K562 (cell line): ENCODE measurements at regions not wholly inside any gene's neighbourhood (a gene's known extent, or its start where the extent isn't known, plus 50 kb on each side); places are given as distances from the start of the nearest gene placed in this dataset.

ENCODE experiments used
- ATAC-seq: fragments of 200-7000 bp; cut with Tn5 transposase; 3 replicates; pipeline ENCODE4 v1.9.1; 2020; ENCODE audit warnings: moderate library complexity
- BruUV-seq: library from RNA; stranded (reverse); fragments of 400-500 nt; replicated peaks from 2 replicates; lab custom pipeline; 2021; lab: Mats Ljungman, UMichigan
- CTCF ChIA-PET: fragments of 300-600 bp; formaldehyde crosslinking; extraction: SDS; loops from one replicate; lab custom pipeline; 2021; ENCODE audit warnings: low intra/inter-chr PET ratio; lab: Yijun Ruan, JAX
- POLR2A ChIA-PET: fragments of 300-600, 350-650 bp; sonication (Branson Sonifier 250); formaldehyde crosslinking; extraction: SDS; loops from one replicate; lab custom pipeline; 2021; ENCODE audit warnings: antibody characterized with exemption, inconsistent platforms; lab: Yijun Ruan, JAX
- DNase-seq, 4 experiments: peaks; one replicate each; pipeline versions ENCODE4 v3.0.0 to v3.0.0-alpha.2; 2011 to 2018; ENCODE audit warnings: low spot score in 3 of 4, mixed read lengths in 3 of 4; ENCODE audit errors: extremely low read depth in 1 of 4
- FAIRE-seq: peaks from 2 replicates; lab custom pipeline; 2011; peaks lifted over from hg19 to GRCh38; lab: Jason Lieb, UNC
- H2AFZ ChIP-seq: 2 replicates; pipeline ENCODE4 v1.6.0; 2011; ENCODE audit warnings: low read depth, low read length, control low read depth, inconsistent platforms
- H3K27ac ChIP-seq: fragments of 200-600 bp; 3 replicates; pipeline ENCODE4 v1.8.0; 2011; ENCODE audit warnings: low read depth, mild to moderate bottlenecking, control low read depth, inconsistent platforms, low read length, moderate library complexity, mixed read lengths; ENCODE audit errors: extremely low read depth
- H3K27me3 ChIP-seq, 2 experiments: fragments of 300-600 bp in 1 of 2; 2 replicates in 1 of 2; 3 replicates in 1 of 2; pipeline versions ENCODE4 v1.6.0 to v1.8.0; 2011; ENCODE audit warnings: inconsistent platforms in 2 of 2, low read length in 2 of 2, mild to moderate bottlenecking in 1 of 2, mixed read lengths in 1 of 2, moderate library complexity in 1 of 2; ENCODE audit not compliant: control insufficient read depth in 2 of 2, insufficient read depth in 2 of 2
- H3K36me3 ChIP-seq: fragments of 300-600 bp; 3 replicates; pipeline ENCODE4 v1.8.0; 2011; ENCODE audit warnings: mild to moderate bottlenecking, low read length, inconsistent platforms; ENCODE audit not compliant: control insufficient read depth, insufficient read depth
- H3K4me1 ChIP-seq, 2 experiments: fragments of 200-600 bp in 1 of 2; replicated peaks in 1 of 2; 2 replicates in 1 of 2; 3 replicates in 1 of 2; pipeline versions ENCODE4 v1.5.1 to v1.8.0; 2011; ENCODE audit warnings: inconsistent platforms in 2 of 2, low read length in 2 of 2, mild to moderate bottlenecking in 1 of 2, mixed read lengths in 1 of 2, moderate library complexity in 1 of 2; ENCODE audit not compliant: control insufficient read depth in 2 of 2, insufficient read depth in 2 of 2
- H3K4me2 ChIP-seq: 2 replicates; pipeline ENCODE4 v1.6.1; 2011; ENCODE audit warnings: low read length, control low read depth, inconsistent platforms, mixed read lengths; ENCODE audit not compliant: insufficient read depth
- H3K4me3 ChIP-seq: fragments of 200-600 bp; sonication (generic), shearing (Covaris generic); 2 replicates; pipeline ENCODE4 v1.5.1; 2016; ENCODE audit warnings: control low read depth, inconsistent platforms
- H3K79me2 ChIP-seq: fragments of 200-600 bp; 3 replicates; pipeline ENCODE4 v1.8.0; 2011; ENCODE audit warnings: low read length, inconsistent platforms; ENCODE audit not compliant: control insufficient read depth, insufficient read depth
- H3K9ac ChIP-seq, 2 experiments: 2 replicates each; pipeline versions ENCODE4 v1.6.0 to v1.6.1; 2011; ENCODE audit warnings: low read depth in 2 of 2, low read length in 2 of 2, control low read depth in 1 of 2, inconsistent platforms in 1 of 2, mild to moderate bottlenecking in 1 of 2, mixed read lengths in 1 of 2; ENCODE audit not compliant: insufficient read depth in 1 of 2
- H3K9me1 ChIP-seq: one replicate; pipeline ENCODE4 v1.6.0; 2011; ENCODE audit warnings: inconsistent platforms, mild to moderate bottlenecking, low read length, moderate library complexity; ENCODE audit not compliant: control insufficient read depth, insufficient read depth
- H3K9me3 ChIP-seq: replicated peaks from 2 replicates; pipeline ENCODE4 v1.5.1; 2011; ENCODE audit warnings: low read depth, low read length, inconsistent platforms; ENCODE audit not compliant: control insufficient read depth, insufficient read depth
- H4K20me1 ChIP-seq: replicated peaks from 2 replicates; pipeline ENCODE4 v1.6.1; 2011; ENCODE audit warnings: low read length, inconsistent platforms, mixed read lengths; ENCODE audit not compliant: control insufficient read depth, insufficient read depth
- BHLHE40 ChIP-seq: IDR thresholded peaks from 2 replicates; pipeline ENCODE4 v1.6.1; 2011; ENCODE audit warnings: low read length, improper control_type of control experiment
- CHD4 ChIP-seq: fragments of 200-600 bp; sonication (generic); IDR thresholded peaks from 3 replicates; pipeline ENCODE4 v1.6.1; 2012; ENCODE audit warnings: low read depth, mild to moderate bottlenecking, mixed read lengths, low read length, inconsistent platforms; ENCODE audit not compliant: insufficient read depth, insufficient replicate concordance, poor library complexity, severe bottlenecking
- FUS ChIP-seq: fragments of 200-400 bp; formaldehyde crosslinking; optimal IDR thresholded peaks from 2 replicates; pipeline ENCODE3; 2017; ENCODE audit warnings: low read depth, low read length
- NR2C2 ChIP-seq, 2 experiments: fragments of 200-800 bp in 1 of 2; sonication (Bioruptor generic) in 1 of 2; sonication (generic) in 1 of 2; formaldehyde crosslinking in 1 of 2; IDR thresholded peaks; 2 replicates each; pipeline versions ENCODE4 v1.6.1 to v1.8.0; 2016 to 2022; ENCODE audit warnings: mild to moderate bottlenecking in 1 of 2, missing compliant biosample characterization in 1 of 2, missing genetic modification characterization in 1 of 2, missing genetic modification reagents in 1 of 2
- POLR2G ChIP-seq: fragments of 200-400 bp; formaldehyde crosslinking; IDR thresholded peaks from 2 replicates; pipeline ENCODE4 v1.6.1; 2017; ENCODE audit warnings: low read depth, mild to moderate bottlenecking, antibody characterized with exemption, low read length, moderate library complexity
- WHSC1 ChIP-seq: IDR thresholded peaks from one replicate; pipeline ENCODE4 v1.6.1; 2012; ENCODE audit warnings: low read length, control low read depth, inconsistent platforms
- ZBTB1 ChIP-seq: sonication (generic); formaldehyde crosslinking; IDR thresholded peaks from 2 replicates; pipeline ENCODE4 v1.8.1; 2023; ENCODE audit warnings: missing genetic modification reagents, low read depth, mild to moderate bottlenecking, borderline replicate concordance
- ZNF121 ChIP-seq: sonication (generic); formaldehyde crosslinking; conservative IDR thresholded peaks from 2 replicates; pipeline ENCODE4 v1.8.0; 2022; ENCODE audit warnings: missing genetic modification reagents
- WGBS: fragments of 100-300 bp; shearing (Covaris generic); methylation state at CpG from one replicate; pipeline ENCODE4 v1.1.6; 2016; ENCODE audit warnings: low coverage, mixed read lengths; ENCODE audit not compliant: insufficient coverage; ENCODE audit errors: missing lambda C conversion rate; 5-methylcytosine and 5-hydroxymethylcytosine counted together
- in situ Hi-C: fragments of 300-500 bp; cut with MboI; formaldehyde crosslinking; loops from 4 replicates; pipeline ENCODE4 v1.15.0; 2018; ENCODE audit warnings: inconsistent platforms, mixed read lengths
- intact Hi-C: fragments of 100-400 bp; cut with micrococcal nuclease; formaldehyde crosslinking; loops from 2 replicates; pipeline ENCODE4 v1.14.2; 2022

DNA sequence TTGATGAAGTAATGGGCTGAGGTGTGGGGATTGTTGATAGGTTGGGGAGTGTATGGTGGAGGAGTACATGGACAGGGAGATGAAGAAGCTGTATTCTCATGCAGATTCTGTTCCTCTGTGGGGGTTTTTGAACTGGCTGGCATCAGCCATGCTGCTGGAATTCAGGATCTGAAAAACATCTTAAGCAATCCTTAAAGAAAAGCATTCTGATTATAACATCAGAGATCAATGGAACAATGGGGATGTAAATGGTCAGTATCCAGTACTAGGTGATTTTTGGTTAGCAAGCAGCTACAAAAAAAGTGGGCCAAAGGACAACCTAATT, 247.5 kb upstream of the GALNT17 start:
- Histone ChIP-seq H2AFZ (no peak overlapping the region), H3K36me3 (no peaks in the 10 kb centered on the region), H3K27ac (no peak overlapping the region), H3K9ac (no peak overlapping the region), H3K27me3 (no peaks in the 10 kb centered on the region), H3K4me3 (no peak overlapping the region), H4K20me1 (no peaks in the 10 kb centered on the region), H3K9me3 (no peaks in the 10 kb centered on the region), H3K4me1 (no peaks in the 10 kb centered on the region), H3K9me1 (no peaks in the 10 kb centered on the region), H3K4me2 (no peak overlapping the region), H3K79me2 (no peaks in the 10 kb centered on the region)
- no TSS peak for BruUV-seq
- ATAC-seq (no peak), DNase-seq (no peak), FAIRE-seq (no peak)
- intact Hi-C loops (no loop called here), in situ Hi-C loops (no loop called here)
- ChIA-PET CTCF (no interaction called here), POLR2A (no interaction called here)
- no peak for TF ChIP-seq WHSC1
- no peak for TF ChIP-seq BHLHE40
- no peak for TF ChIP-seq ZBTB1 (CRISPR knock-in tag)
- no peak for TF ChIP-seq CHD4
- TF ChIP-seq ZNF121 = no peak
- TF ChIP-seq, all 486 proteins: peak for 0

DNA sequence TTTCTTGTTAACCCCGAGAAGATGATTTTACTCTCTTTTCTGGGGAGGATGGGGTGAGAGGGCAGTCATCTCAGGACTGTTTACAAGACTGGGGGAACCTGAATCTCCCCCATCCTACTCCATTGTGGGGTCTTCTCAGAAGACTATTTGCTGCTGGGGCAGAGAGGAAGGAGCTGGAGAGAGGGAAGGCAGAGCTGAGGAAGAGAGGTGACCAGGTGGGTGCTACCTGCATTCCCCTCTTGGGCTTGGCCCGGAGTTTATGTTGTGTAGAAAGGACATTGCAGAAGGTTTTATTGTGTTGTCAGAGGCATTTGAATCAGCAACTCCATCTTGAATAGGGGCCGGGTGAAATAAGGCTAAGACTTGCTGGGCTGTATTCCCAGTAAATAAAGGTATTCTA, 247.1 kb upstream of the GALNT17 start:
- no peaks in the 10 kb centered on the region for H3K4me1 ChIP-seq
- FAIRE-seq = no peak
- H3K9ac ChIP-seq = no peak overlapping the region
- POLR2A ChIA-PET = no interaction called here
- H2AFZ ChIP-seq = no peak overlapping the region
- no peak for ATAC-seq
- no peaks in the 10 kb centered on the region for H3K27me3 ChIP-seq
- in situ Hi-C loops = no loop called here
- H3K9me1 ChIP-seq = no peaks in the 10 kb centered on the region
- H3K36me3 ChIP-seq = no peaks in the 10 kb centered on the region
- H3K79me2 ChIP-seq = no peaks in the 10 kb centered on the region
- BruUV-seq = no TSS peak
- no peak overlapping the region for H3K4me2 ChIP-seq
- DNase-seq = no peak
- H3K4me3 ChIP-seq = no peak overlapping the region
- CTCF ChIA-PET = no interaction called here
- no peaks in the 10 kb centered on the region for H4K20me1 ChIP-seq
- H3K9me3 ChIP-seq = no peaks in the 10 kb centered on the region
- intact Hi-C loops = no loop called here
- WGBS = 4% methylated on average over 3 of the region's 3 CpGs
- no peak overlapping the region for H3K27ac ChIP-seq
- TF ChIP-seq NR2C2 (CRISPR knock-in tag; IDR thresholded peaks at IDR 0.05) (no peak), NR2C2 (tag; IDR thresholded peaks at IDR 0.05) (no peak), FUS (no peak), POLR2G (no peak)
